Stimulated activated naive CD8-positive, alpha-beta T cell treated with anti-CD3 and anti-CD28 coated beads, Interleukin-15, amount 100 ng/mL, for 72 hours (primary cell): ENCODE measurements at regions not wholly inside any gene's neighbourhood (a gene's known extent, or its start where the extent isn't known, plus 50 kb on each side); places are given as distances from the start of the nearest gene placed in this dataset.
A peak's percentile ranks its signal among the peaks of the same experiment; 100 is the strongest.

Experiments used
- ATAC-seq: fragments of 150-1000 bp; cut with Tn5 transposase; 2 replicates; pipeline ENCODE4 v1.10.0; 2021; ENCODE audit warnings: mild to moderate bottlenecking, moderate library complexity
- DNase-seq, 2 donors: peaks; one replicate each; pipeline ENCODE4 v3.0.0; 2021 to 2022
- H3K27ac Mint-ChIP-seq, 2 donors: one replicate each; pipeline ENCODE4 v1.8.0; 2022; ENCODE audit warnings: mild to moderate bottlenecking in 2 of 2, mixed read lengths in 2 of 2, moderate library complexity in 2 of 2
- H3K27me3 Mint-ChIP-seq: one replicate; pipeline ENCODE4 v1.8.0; 2022; ENCODE audit warnings: mixed read lengths
- H3K4me1 Mint-ChIP-seq: one replicate; pipeline ENCODE4 v1.8.0; 2022; ENCODE audit warnings: mild to moderate bottlenecking, mixed read lengths
- H3K4me3 Mint-ChIP-seq, 2 donors: one replicate each; pipeline ENCODE4 v1.8.0; 2022; ENCODE audit warnings: mild to moderate bottlenecking in 2 of 2, mixed read lengths in 2 of 2, moderate library complexity in 1 of 2
- H3K9me3 Mint-ChIP-seq, 2 donors: one replicate each; pipeline ENCODE4 v1.8.0; 2022; ENCODE audit warnings: mixed read lengths in 2 of 2

- no peaks in the 10 kb centered on the region for H3K27me3 Mint-ChIP-seq
- DNase-seq (no peak), ATAC-seq (no peak)
- H3K27ac Mint-ChIP-seq, result no peak overlapping the region
- no peak overlapping the region for H3K4me3 Mint-ChIP-seq
- H3K9me3 Mint-ChIP-seq, result no peaks in the 10 kb centered on the region
- no peaks in the 10 kb centered on the region for H3K4me1 Mint-ChIP-seq
Measured at GRCh38 chr5:158616707-158617106, 483.0 kb downstream of the EBF1 start.

GRCh38 chr5:158614951-158615350 lies 484.8 kb downstream of the EBF1 start:
- Mint-ChIP-seq H3K4me3 (no peak overlapping the region), H3K27me3 (no peaks in the 10 kb centered on the region), H3K27ac (no peak overlapping the region), H3K4me1 (no peaks in the 10 kb centered on the region), H3K9me3 (no peaks in the 10 kb centered on the region)
- DNase-seq, result no peak
- no peak for ATAC-seq

DNA sequence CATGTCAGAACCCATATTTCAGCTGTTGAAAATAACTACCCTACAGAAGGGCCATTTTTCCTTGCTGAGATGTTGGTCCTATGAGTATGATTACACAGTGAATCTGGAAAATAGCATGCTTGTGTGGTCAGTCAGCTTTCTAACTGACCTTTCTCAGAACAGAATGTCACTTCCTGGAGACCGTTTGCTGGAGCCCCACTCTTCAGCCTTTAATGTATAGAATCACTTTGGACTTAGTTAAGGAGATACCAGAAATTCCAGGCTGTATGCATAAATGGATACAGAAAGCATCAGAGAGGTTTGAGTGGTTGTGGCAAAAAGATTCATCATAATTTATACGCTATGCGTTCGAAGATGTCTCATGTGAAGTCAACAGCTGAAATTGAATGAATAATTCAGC lies 488.1 kb downstream of the EBF1 start:
- Mint-ChIP-seq H3K9me3 (no peaks in the 10 kb centered on the region), H3K4me3 (no peak overlapping the region), H3K27ac (no peak overlapping the region), H3K27me3 (no peaks in the 10 kb centered on the region), H3K4me1 (no peaks in the 10 kb centered on the region)
- ATAC-seq, result no peak
- DNase-seq, result no peak

GRCh38 chr5:158610051-158610415 lies 489.7 kb downstream of the EBF1 start:
- H3K4me3 Mint-ChIP-seq, result no peak overlapping the region
- H3K27me3 Mint-ChIP-seq, result no peaks in the 10 kb centered on the region
- no peaks in the 10 kb centered on the region for H3K4me1 Mint-ChIP-seq
- DNase-seq (no peak), ATAC-seq (no peak)
- peaks cover 0 to 6% of the 10 kb centered on the region in 2 donors for H3K9me3 Mint-ChIP-seq
- no peak overlapping the region for H3K27ac Mint-ChIP-seq

DNA sequence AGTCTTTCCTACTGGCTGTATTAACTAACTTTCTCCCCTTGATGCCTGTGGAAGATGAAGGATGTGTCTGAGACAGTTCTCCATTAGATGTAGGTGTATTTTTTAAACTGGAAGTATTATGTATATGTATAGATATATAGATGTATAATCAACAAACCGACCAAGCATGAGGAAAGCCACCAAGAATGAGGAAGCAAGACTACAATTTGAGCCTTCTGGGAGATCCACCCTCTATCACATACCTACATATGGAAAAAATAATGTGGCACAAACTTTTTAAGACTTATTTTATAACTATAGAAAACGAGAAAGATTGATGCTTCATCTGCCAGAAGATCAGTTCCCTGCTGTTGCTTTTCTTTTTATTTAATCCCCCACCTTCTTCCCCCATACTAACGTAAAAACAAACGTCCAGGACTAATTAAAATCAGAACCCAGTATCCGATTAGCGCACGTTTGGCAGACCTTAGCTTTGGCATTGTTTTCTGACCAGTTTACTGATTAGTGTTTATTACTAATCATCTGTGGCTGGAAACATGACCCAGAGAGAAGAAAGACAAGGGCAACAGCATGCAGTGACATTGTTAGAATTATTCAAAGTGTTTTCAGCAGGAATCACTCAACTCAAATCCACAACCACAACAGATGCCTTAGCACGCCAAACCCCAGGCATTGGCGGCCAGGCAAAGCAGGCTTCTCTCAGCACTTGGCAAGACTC lies 490.2 kb downstream of the EBF1 start:
- DNase-seq (no peak), ATAC-seq (no peak)
- Mint-ChIP-seq H3K27ac (no peak overlapping the region), H3K27me3 (no peaks in the 10 kb centered on the region), H3K4me1 (no peaks in the 10 kb centered on the region), H3K4me3 (no peak overlapping the region), H3K9me3 (peaks cover 0 to 6% of the 10 kb centered on the region in 2 donors)

DNA sequence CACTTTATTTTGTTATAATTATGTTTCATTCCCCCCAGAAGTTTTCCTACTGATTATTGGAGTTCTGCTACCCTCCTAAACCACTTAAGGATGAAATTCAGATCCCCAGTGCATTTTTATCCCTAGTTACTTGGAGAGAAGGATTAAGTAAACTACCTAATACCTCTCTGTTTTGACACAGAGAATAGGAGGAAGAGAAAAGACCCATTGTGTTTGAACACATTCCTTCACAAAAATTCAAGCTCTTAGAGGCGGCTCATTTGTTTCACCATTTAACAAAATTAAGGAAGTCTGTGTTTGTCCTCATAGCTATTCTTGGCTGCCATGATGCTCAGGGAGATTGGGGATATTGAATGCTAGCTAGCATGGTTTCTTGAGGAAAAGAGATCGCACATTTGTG lies 492.6 kb downstream of the EBF1 start:
- DNase-seq, result no peak
- no peak for ATAC-seq
- H3K9me3 Mint-ChIP-seq, result peaks cover 0 to 6% of the 10 kb centered on the region in 2 donors
- no peaks in the 10 kb centered on the region for H3K27me3 Mint-ChIP-seq
- H3K4me1 Mint-ChIP-seq, result no peaks in the 10 kb centered on the region
- H3K27ac Mint-ChIP-seq, result no peak overlapping the region
- H3K4me3 Mint-ChIP-seq, result no peak overlapping the region

DNA sequence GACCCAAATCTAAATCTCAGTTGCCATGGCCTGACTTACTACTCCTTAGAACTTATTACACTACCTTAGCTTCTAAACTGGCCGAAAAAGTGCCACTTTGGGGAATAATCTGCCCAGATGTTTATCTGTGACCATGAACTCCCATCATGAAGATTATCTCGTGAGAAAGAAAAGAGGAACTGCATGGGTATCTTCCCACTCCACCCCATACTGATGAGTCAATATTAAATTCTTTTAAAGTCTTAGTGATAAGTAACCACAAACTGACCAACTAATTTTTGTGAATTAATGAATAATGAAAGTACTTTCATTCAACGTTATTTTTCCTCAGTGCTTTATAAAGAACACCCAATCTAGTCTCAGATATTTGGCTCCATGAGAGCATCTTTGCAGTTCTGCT lies 493.5 kb downstream of the EBF1 start:
- H3K27me3 Mint-ChIP-seq, result no peaks in the 10 kb centered on the region
- H3K4me1 Mint-ChIP-seq, result no peaks in the 10 kb centered on the region
- no peak overlapping the region for H3K27ac Mint-ChIP-seq
- H3K4me3 Mint-ChIP-seq, result no peak overlapping the region
- no peak for DNase-seq
- H3K9me3 Mint-ChIP-seq, result peaks cover 0 to 6% of the 10 kb centered on the region in 2 donors
- no peak for ATAC-seq

DNA sequence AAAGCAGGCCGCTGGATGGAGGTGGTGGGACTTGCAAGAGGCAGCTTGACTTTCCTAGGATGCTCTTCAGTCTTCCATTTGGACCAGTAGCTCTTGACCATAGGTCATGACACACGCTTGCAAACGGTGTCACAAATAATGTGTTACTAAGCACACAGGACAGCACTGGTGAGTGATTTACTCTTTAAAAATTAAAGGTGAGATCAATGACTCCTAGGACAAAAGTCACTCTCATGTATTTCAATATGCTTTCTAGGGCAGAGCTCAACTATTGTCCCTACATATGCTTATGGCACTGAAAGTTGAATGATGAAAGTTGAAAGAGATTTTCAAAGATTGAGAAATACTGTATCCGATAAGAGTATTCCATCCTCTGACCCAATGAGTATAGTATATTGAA lies 496.7 kb downstream of the EBF1 start:
- Mint-ChIP-seq H3K4me1 (no peaks in the 10 kb centered on the region), H3K27me3 (no peaks in the 10 kb centered on the region), H3K9me3 (peaks cover 0 to 6% of the 10 kb centered on the region in 2 donors), H3K4me3 (no peak overlapping the region), H3K27ac (no peak overlapping the region)
- DNase-seq (no peak), ATAC-seq (no peak)

GRCh38 chr5:158601118-158601517 lies 498.6 kb downstream of the EBF1 start:
- H3K4me1 Mint-ChIP-seq, result no peaks in the 10 kb centered on the region
- DNase-seq, result no peak
- H3K9me3 Mint-ChIP-seq, result peaks cover 0 to 6% of the 10 kb centered on the region in 2 donors
- ATAC-seq, result no peak
- no peaks in the 10 kb centered on the region for H3K27me3 Mint-ChIP-seq
- H3K27ac Mint-ChIP-seq, result no peak overlapping the region
- H3K4me3 Mint-ChIP-seq, result no peak overlapping the region

- ATAC-seq (no peak), DNase-seq (no peak)
- Mint-ChIP-seq H3K27ac (peak overlapping the region in 1 of 2 donors; percentile 66), H3K27me3 (no peaks in the 10 kb centered on the region), H3K4me1 (no peaks in the 10 kb centered on the region), H3K9me3 (peaks cover 0 to 4% of the 10 kb centered on the region in 2 donors), H3K4me3 (no peak overlapping the region)
Measured at GRCh38 chr5:158600679-158601078, 499.0 kb downstream of the EBF1 start.

- Mint-ChIP-seq H3K4me3 (no peak overlapping the region), H3K27me3 (no peaks in the 10 kb centered on the region), H3K9me3 (no peaks in the 10 kb centered on the region), H3K27ac (no peak overlapping the region), H3K4me1 (no peaks in the 10 kb centered on the region)
- DNase-seq, result no peak
- ATAC-seq, result no peak
Measured at GRCh38 chr5:158599157-158599556, 500.6 kb downstream of the EBF1 start.

DNA sequence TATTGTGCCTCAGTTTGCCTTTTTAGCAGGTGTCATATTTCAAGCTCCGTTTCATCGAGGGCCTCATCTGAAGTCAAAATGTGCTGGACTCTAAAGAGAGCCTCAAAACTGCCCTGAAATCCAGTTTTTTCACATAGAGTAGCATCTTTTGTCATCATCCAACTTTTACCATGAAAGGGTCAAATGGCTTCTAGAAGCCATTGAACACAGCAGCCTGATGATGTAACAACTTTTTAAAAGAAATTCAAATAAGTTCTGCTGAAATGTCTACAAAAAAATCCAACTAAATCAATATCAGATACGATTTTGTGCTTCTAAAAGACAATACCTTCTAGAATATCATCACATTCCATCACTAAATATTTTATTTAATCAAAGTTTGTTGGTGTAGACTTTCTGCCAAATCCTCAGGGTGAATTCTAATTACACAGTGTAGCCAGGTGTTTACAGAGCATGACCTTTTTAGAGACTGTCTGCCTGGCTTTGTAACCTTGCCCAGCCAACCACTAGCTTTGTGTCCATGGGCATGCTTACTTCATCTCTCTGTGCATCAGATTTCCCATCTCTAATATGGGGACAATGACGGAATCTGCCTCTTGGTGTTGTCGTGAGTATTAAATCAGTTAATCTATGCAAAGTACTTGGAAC lies 505.0 kb downstream of the EBF1 start:
- H3K27ac Mint-ChIP-seq, result no peak overlapping the region
- no peak for DNase-seq
- H3K9me3 Mint-ChIP-seq, result no peaks in the 10 kb centered on the region
- H3K4me1 Mint-ChIP-seq, result peaks cover 5% of the 10 kb centered on the region
- no peak for ATAC-seq
- no peak overlapping the region for H3K4me3 Mint-ChIP-seq
- no peaks in the 10 kb centered on the region for H3K27me3 Mint-ChIP-seq

DNA sequence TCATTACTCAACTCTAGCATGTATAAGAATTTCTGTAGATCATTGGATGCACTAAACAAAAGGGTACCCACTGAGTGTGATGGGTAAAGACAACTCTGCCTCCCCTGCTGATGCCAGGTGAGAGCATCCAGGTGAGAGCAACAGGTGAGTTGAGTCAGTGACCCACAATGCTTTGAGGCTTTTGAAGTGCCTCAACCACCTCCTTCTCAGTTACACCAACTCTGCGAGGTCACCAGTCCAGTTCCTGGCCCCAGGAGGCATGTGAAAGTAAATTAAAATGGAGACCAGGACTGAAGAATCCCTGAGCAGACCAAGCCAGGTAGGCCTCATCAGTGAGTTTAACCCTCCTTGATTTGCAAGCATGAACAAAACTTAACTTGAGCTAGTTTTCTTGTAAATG lies 505.8 kb downstream of the EBF1 start:
- Mint-ChIP-seq H3K4me3 (no peak overlapping the region), H3K4me1 (peaks cover 6% of the 10 kb centered on the region), H3K27me3 (no peaks in the 10 kb centered on the region), H3K9me3 (no peaks in the 10 kb centered on the region), H3K27ac (no peak overlapping the region)
- no peak for ATAC-seq
- no peak for DNase-seq

DNA sequence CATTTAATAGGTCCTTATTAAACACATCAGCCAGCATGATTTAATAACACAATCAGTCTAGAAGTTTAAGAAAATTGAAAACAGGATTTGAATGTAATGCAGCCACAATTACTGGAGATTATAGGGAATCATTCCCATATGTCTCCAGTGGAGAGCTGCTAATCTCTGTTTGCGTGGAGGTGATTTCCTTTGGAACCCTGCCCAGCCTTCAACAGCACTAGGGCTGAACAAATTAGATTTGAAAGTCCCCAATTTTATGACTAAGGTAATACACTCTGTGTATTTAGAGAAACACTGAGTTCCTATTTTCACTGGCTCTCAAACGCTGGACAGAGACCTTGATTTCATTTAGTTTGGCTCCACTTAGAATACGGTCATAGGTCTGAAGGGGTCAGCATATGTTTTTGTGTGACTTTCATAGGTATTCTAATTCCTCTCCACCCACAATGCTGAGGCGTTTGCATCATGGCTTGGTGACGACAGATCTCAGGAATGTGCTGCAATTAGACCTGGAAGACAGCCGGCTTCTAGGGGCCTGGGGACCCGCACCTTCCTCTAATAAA lies 508.3 kb downstream of the EBF1 start:
- DNase-seq, result no peak
- H3K4me3 Mint-ChIP-seq, result no peak overlapping the region
- H3K27ac Mint-ChIP-seq, result no peak overlapping the region
- peaks cover 0 to under 1% of the 10 kb centered on the region in 2 donors for H3K9me3 Mint-ChIP-seq
- H3K27me3 Mint-ChIP-seq, result no peaks in the 10 kb centered on the region
- ATAC-seq, result no peak
- H3K4me1 Mint-ChIP-seq, result peaks cover 6% of the 10 kb centered on the region

DNA sequence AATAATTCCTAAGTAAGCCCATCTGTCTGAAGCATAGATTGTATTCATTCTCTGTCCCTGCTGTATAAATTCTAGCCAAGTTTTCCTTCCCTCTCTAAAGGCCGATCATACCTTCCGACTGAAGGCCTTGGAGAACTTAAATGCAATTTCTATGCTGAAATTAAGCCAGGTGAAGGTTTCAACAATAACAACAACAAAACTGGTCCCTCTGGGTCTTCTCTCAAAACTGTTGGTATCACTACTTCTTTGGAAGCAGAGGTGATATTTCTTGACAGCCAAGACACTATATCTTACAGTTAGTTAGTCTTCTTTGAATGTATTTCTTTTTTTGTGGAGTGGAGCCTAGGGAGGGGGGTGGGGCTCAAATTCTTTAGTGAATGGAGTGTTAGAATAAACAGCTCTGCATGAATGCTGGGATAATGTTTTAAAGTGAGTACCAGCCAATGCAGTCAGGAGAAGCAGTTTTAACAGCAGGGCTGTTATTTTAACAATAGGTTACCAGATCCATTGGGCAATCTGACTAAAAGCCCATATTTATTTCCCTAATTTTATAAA lies 508.9 kb downstream of the EBF1 start:
- no peak for ATAC-seq
- peaks cover 4 to 6% of the 10 kb centered on the region in 2 donors for H3K9me3 Mint-ChIP-seq
- no peak overlapping the region for H3K4me3 Mint-ChIP-seq
- no peak overlapping the region for H3K27ac Mint-ChIP-seq
- no peak for DNase-seq
- H3K27me3 Mint-ChIP-seq, result no peaks in the 10 kb centered on the region
- peaks cover 11% of the 10 kb centered on the region for H3K4me1 Mint-ChIP-seq

DNA sequence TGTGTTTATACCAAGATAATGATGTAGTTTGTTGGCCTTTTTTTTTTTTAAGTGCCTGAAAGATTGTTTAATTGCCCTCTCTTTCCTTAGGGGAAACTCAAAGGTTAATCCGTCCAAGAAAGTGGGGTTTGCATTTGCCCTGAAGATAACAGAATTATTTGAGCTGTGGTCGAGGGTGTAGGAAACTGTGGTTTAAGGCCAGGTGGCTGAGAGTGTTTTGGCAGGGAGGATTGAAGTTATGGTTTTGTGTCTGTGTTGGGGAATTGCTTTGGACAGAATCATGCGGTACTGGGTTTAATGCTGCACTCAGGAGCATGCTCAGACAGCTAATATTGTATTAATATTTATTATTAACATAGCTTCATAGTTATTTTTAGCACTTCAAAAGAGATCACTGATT lies 509.8 kb downstream of the EBF1 start:
- Mint-ChIP-seq H3K9me3 (peaks cover 5 to 14% of the 10 kb centered on the region in 2 donors), H3K4me3 (no peak overlapping the region), H3K27me3 (no peaks in the 10 kb centered on the region), H3K27ac (no peak overlapping the region), H3K4me1 (peaks cover 12% of the 10 kb centered on the region)
- ATAC-seq, result no peak
- no peak for DNase-seq
